ENCODE measurements at regions not wholly inside any gene's neighbourhood (a gene's known extent, or its start where the extent isn't known, plus 50 kb on each side); places are given as distances from the start of the nearest gene placed in this dataset.
"Not testable (repeated sequence)": the region's sequence is repeated elsewhere in the genome, so short reads cannot be mapped to it uniquely, and the experiment has no call there.

DNA sequence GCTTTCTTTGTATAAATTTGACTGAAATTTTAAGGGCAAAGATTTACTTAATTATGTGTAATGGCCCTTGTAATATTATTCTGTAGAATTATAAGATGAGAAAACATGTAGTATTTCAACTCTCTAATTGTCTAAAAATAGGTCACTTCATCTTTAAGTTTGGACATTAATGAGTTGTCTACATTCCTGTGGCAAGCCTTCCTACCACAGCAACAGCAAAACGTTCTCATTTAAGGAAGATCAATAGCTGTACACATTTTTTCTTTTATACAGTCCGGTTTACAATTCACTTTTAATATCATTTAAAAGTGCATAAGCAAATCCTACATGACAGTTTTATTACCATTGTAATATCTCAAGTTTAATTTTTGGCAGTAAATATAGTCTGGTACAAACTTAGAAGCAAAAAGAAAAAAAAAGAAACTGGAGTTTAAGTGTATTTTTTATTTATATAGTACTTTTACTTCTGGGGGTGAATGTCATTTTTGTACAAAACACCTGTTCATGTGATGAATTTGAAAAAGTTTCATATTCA is 501.8 kb downstream of the ZPLD1 start:
- DNase-seq = no peak

DNA sequence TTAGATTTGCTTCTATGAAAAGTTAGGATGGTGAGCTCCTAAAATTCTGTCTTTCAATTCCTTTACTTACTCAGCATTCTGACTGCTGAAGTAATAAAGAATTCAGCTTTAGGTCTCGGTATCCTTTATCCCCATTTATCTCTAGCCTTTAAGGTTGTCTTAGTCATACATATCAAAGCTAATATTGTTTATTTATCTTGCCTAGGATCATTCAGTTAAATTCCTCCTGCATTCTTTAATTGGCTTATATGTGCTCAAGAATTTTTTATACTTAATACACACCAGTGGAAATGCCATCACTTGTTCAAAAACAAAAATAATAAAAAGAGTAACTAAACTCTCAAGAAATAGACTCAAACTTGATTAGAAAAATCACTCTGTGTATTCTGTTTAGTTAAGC is 507.0 kb downstream of the ZPLD1 start:
- DNase-seq = no peak

DNA sequence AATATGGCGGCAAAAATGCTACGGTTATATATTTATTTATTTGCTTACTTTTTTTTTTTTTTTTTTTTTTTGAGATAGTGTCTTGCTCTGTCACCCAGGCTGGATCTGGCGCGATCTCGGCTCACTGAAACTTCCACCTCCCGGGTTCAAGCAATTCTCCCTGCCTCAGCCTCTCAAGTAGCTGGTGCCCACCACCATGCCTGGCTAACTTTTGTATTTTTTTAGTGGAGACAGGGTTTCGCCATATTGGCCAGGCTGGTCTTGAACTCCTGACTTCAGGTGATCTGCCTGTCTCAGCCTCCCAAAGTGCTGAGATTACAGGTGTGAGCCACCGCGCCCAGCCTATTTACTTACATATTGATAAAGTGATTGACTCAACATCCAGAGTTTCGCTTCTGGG is 511.6 kb downstream of the ZPLD1 start:
- DNase-seq = not testable (repeated sequence)

DNA sequence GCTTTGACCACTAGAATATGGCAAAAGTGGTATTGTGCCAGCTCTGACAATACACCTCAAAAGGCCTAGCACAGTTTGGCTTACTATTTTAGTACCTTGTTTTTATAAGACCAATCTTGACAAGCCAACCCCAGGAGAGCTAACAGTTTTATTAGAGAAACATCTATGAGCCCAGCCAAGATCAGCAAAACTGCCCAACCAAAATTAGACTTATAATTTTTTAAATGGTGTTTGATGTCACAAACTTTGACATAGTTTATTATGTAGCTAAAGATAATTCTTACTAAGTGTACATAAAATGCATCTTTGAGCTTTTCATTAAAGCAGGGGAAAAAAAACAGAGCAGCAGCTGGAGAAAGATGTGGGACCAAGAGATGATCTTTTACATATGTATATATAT is 537.5 kb downstream of the ZPLD1 start:
- no peak for DNase-seq

DNA sequence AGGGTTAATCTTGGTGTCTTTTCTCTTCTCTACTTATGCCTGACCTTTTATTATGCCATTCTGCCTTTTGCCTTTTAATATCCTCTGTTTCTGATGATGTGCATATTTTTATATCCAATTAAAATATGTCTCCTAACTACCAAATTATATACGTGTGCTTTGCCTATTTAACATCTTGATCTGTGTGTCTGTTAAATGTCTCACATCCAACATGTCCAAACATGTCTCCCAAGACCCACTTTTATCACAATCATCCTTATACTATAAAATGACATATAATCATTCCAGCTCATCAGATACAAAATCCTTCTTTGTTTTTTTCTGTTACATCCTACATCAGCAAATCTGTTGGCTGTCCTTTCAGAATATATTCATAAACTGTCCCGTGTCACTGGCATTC is 539.5 kb downstream of the ZPLD1 start:
- DNase-seq = no peak

DNA sequence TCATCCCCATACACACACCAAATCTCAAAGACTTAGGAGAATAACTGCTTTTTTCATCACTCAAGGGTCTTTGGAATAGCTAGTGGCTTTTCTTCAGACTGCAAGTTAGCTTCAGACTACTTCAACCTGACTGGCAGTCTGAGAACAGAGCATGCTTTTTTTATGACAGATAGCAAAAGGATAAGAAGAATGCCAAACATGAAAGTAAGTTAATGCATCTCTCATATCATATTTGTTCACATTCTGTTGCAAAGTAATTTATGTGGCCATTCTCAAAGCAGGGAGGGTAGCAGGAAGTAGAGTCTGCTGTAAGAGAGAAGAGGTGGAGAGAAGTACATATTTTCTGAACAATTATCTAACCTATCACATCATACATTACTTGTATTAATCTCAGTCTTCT is 544.4 kb downstream of the ZPLD1 start:
- DNase-seq = no peak

DNA sequence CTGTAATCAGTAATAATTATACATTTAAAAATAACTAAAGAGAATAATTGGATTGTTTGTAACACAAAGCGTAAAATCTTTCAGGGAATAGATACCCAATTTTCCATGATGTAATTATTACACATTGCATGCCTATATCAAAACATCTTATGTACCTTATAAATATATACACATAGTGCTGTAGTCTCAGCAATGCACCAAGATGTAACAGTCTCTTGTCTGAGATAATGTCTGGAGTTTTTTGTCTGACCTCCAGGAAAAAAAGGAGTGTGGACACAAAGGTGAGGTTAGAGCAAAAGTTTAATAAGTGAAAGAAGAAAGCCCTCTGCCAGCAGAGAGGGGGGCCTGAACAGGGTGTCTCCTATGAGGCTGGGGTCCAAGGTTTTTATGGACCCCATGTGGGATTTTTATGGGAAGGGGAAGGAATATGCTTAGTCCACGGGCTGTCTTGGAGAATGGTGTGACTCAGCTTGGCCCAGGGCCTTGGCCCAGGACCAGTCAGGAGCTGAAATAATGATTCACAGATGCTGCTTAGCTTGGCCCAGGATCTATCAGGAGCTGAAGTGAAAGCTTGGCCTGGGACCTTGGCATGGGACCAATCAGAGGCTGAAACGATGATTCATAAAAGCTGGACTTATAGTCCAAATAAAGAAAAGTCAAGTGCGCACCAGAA is 545.0 kb downstream of the ZPLD1 start:
- no peak for DNase-seq

DNA sequence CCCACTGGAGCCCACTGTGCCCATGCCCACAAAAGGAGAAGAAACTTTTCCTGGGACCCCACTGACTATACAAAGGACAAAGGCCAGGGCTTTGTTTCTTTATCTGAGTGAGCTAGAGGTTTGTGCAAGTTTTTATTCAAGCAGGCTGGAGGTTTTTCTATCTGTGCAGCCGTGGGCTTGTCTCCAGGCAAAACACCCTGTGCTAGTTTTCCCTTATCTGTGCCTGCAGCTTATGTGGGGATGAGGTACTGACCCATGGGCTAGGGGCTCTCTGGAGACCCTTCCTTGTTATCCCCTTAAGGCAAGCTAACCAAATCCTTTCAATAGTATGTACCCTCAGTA is 545.5 kb downstream of the ZPLD1 start:
- DNase-seq = no peak

DNA sequence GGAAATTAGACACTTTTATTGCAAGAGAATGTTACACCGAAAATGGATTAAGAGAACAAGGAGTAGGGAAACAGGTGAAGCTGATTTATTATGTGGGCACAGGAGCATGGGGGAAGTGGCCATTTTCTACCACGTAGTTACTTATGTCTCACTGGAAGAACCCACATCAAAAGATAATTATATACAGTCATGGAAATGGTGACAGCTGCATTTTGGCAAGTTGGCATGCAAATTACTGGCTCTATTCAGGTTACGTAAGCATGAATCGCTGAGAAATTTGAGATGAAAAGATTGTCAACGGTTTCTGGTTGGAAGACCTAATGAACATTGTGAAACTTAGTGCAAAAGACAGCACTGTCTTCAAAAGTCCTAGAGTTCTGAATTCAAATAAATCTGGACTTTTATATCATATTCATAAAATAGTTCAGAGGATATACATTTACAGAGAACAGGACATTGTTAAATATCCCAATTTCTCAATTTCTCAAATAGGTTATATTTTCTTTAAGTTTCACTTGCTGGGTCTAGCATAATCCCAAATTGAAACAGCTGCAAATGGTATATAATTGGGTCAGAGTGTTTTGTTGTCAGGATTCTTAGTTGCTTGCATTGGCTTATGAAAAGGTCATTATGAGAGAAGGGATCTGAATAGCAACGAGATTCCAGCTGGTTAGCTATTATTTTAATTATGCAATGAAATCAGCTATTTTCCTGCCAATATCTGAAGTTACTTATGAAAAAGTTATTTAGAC is 567.8 kb downstream of the ZPLD1 start:
- no peak for DNase-seq

DNA sequence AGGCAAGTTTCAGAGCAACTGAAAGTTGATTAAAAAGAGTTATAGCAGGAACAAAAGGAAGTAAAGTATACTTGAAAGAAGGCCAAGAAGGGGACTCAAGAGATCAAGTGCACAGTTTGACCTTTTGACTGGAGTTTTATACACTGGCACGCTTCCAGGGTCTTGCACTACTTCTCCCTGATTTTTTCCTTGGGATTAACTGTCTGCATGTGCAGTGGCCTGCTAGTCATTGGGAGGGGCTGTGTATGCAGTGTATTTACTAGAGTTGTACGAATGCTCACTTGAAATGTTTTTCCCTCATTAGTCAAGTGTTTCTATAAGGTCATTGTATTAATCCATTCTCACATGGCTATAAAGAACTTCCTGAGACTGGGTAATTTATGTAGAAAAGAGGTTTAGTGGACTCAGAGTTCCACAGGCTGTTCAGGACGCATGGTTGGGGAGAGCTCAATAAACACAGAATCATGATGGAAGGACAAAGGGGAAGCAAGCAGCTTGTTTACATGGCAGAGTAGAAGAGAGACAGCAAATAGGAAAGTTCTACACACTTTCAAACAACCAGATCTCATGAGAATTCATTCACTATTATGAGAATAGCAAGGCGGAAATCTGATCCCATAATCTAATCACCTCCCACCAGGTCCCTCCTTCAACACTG is 571.8 kb downstream of the ZPLD1 start:
- no peak for DNase-seq

DNA sequence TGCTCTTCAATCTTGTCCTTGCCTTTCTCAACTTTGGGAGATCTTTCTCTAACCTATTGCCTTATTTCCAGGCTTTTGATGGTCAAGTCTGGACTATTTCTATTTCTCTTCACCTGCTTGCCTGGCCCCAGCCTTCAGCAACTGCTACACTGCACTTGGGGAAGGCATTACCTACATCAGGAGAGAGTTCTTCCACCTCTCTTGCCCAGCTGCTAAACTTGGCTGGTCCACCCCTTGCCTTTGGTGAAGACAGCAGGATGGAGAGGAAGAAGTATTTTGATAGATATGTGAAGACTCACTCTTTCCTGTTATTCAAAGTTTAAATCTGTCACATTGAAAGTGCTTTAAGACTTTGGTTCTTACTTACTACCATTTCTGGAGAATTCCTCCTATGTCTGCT is 574.8 kb downstream of the ZPLD1 start:
- DNase-seq = no peak

DNA sequence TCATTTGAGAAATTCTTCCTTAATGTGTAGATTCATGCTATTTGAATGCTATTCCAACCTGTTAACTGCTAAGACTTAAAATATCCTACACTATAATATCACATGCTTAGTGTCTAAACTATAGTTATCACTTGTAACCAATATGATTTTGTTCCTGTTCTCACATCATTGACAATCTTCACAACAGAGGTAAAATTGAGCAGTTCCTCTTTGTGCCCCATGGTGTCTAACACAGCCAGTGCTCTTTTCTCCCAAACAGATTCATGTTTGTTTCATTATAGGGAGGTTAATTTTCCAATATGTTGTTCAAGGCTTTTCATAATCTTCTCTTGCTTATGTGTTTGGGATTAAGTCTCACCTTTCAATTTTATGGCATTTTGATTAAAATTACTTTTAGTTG is 591.1 kb downstream of the ZPLD1 start:
- no peak for DNase-seq

DNA sequence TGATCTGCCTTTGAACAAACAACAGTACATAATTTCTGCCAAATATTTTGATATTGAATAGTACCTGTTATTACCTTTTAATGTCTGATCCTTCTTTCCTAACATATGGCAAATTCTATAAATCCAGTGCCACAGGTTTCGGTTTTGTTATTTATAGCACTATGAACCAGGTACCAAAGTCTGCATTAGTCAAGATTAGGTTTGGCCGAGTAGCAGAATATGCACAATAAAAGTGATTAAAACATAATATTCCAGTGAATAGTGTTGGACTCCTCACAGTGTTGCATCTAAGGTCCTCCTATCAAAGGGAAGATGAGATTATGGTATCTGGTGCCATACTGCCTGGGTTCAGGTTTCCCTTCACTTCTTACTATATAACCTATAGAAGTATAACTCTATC is 599.0 kb downstream of the ZPLD1 start:
- no peak for DNase-seq

DNA sequence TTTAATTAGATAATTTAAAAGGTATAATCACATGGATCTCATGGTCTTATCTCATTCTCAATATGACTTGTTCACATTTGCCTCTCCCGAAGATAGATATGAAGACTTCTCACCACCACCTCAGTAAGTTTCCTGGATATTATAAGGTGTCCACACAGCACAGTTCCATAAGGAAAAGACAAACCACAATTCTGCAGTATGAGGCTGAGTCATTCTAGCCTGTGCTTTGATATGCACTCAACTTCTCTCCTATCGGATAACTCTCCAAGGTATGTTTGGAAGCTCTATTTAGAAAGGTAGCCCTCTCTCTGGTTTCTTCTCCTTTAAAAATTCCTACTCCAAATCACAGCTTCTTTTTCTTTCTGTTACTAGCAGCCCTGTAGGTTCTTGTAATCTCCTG is 612.8 kb downstream of the ZPLD1 start:
- DNase-seq = no peak

DNA sequence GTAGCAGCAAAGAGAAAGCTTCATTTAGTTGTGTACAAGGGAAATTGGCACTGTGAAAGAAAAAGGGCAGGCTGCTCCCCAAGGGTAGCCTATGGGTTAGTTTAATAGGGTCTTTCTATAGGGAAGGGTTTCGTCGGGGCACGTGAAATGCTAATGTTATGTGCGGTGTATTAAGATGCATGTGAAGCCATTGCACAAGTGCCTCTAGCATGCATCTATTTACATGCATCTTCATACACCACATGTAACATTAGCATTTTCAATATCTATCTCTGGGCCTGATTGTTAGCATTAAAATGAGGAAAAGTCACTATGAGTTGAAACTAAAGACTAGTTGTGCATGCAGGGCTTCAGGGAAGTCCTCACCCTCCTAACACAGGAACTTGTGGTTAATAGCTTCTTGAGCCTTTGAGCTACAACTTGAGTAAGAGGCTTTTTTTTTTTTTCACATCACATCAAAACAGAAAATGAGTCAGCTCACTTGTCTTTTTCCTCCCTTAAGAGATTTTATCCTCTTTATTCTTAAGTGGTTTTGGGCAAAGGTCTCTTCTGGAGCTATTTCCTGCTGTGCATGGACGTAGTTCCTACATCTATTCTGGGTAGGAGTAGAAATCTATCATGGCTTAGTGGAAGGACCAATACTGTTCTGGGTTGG is 613.4 kb downstream of the ZPLD1 start:
- DNase-seq = no peak

DNA sequence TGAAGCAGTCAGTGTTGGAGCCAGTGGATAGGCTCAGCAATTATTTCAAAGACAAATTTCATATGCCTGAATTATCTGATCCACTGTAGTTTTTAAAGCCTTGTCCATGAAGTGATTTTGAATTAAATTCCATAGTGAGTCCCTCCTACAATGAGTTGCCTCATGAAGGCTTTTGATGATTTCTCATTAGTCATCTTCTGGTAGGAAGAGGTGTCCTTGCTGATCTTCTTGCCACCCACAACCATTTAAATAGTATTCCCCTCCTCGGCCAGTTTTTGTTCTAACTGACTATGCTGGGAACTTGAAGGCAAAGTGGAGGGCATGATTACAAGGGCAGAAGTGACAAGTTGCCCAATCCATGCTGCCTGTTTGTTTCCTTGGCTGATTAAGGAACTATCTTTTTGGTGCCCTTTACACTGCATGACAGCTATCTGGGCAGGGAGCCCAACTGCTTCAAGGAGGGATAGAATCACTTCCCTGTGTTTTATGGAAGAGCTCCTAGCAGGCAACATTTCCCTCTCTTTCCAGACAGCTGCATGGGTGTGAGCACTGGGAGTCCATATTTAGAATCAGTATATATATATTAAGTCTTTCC is 617.5 kb downstream of the ZPLD1 start:
- DNase-seq = no peak

DNA sequence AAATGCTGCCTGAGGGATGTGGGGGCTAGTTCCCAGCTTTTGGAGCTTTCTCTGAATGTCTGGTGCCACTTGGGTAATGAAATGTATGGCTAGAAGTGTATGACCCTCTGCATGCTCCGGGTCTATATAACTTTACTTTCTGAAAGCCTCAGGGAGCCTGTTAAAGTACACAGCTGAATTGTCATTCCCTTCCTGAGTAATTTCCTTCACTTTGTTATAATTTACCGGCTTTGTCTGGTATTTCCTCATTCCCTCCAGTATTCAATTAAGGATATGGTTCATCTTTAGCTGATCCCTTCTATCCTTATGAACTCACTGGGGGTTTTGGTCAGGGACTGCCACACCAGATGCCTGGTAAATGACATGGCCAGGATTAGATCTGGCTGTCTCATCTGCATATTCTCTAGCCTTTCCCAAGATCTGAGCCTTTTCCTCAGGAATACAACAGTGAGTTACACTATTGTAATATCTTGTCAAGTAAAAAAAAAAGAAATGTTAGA is 620.3 kb downstream of the ZPLD1 start:
- DNase-seq = no peak

DNA sequence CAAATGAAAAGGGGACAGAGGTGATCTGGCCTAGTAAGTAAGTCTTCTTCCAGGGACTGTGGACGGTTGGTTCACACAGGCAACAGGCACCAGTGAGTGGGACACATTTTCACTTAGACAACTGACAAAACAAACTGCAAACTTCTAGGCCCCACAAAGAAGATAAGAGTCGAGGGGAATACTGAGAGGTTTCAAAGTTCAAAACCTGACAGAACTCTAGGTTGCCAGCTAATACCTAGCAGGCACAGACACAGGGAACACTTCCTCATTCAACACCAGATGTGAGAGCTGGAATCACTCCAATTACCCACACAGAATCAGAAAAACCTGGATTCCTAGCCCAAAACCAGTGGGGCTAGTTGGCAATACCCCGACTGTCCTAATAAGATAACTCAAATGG is 621.7 kb downstream of the ZPLD1 start:
- no peak for DNase-seq

DNA sequence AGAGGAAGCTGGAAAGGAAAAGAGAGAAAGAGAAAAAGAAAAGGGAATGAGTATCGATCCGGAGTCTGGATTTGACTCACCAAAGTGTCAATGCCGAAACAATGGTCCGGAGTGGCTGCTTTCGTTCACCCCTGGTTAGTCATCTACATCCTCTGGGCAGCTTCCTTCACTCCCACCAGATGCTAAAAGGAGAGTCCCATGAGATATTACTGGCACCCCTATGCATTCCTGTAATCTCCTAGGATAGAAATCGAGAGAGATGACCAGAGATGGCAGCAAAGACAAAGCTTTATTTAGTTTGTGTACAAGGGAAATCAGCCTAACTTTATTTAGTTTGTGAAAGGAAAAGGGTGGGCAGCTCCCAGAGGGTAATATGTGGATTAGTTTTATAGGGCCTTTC is 622.2 kb downstream of the ZPLD1 start:
- no peak for DNase-seq

DNA sequence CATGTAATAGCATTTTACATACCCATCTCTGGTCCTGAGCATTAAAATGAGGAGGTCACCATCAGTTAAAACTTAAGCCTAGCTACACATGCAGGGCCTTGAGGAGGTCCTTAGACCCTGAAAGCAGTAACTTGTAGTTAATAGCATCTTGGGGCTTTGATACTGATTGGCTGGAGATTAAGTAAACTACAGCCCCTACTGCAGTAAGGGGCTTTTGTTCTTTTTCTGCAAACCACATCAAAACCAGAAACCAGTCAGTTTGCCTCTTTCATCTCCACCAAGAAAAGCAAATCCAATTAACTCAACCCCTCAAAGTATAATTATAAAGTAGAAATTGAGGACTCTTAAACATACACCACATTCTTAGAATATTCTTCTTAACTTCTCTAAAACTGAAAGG is 622.7 kb downstream of the ZPLD1 start:
- no peak for DNase-seq

DNA sequence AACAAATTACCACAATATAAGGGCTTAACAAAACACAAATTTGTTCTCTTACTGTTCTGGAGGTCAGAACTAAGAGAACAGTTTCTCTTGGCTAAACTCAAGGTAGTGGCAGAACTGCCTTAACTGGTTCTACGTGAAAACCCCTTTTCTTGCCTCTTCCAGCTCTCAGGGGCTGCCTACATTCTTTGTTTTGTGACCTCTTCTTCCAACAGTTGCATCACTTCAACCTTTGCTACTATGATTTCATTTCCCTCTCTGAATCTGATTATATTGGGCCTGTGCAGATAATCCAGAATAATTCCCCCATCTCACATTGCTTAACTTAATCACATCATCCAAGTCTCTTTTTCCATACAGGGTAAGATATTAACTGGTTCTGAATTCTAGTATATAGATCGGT is 624.6 kb downstream of the ZPLD1 start:
- DNase-seq = no peak

DNA sequence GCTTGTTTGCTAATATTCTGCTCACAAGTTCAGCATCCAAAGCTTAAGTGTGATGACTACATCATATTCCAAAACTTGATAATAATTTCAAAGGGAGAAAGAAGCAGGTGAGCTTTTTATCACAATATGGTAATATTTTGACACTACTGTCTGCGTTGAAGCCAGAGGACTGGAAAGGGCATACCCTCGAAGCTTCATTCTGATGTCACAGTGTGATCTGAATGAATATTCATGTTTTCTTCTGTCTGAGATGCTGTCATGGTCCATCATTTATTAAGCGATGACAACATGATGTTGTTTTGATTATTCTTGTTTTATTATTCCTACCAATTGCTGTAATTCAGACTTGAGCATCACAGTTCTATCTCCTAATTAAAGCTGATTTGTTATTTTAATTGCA is 625.4 kb downstream of the ZPLD1 start:
- DNase-seq = no peak

DNA sequence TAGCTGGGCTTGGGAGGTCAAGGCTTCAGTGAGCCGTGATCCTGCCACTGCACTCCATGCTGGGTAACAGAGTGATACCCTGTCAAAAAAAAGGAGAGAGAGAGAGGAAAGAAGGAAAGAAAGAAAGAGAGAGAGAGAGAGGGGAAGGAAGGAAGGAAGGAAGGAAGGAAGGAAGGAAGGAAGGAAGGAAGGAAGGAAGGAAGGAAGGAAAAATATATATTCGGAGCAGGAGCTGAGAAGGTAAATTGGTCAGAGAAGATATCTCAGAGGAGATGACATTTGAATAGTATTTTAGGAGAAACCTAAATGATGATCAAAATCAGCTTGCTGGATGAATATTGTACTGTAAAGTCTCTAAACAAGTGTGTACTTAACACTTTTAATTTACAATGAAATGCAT is 633.1 kb downstream of the ZPLD1 start:
- no peak for DNase-seq
